Posterior vena cava (tissue), 2 donors: ENCODE measurements at regions not wholly inside any gene's neighbourhood (a gene's known extent, or its start where the extent isn't known, plus 50 kb on each side); places are given as distances from the start of the nearest gene placed in this dataset.

Experiments
- DNase-seq: peaks from one replicate; pipeline ENCODE4 v3.0.0-alpha.2; 2020; ENCODE audit warnings: low spot score
- intact Hi-C, 2 donors: fragments of 100-400 bp; cut with DNase I; formaldehyde crosslinking; loops; one replicate each; pipeline versions ENCODE4 v1.14.1 to v1.14.2; 2022 to 2023
- donor health status: DM: yes; HTN: yes; CAD: no.
- donor health status: DM: yes; HTN: yes; CAD: no.

GRCh38 chr1:98181036-98181764, 260.4 kb upstream of the DPYD start:
- intact Hi-C loops = no loop called here
- no peak for DNase-seq

DNA sequence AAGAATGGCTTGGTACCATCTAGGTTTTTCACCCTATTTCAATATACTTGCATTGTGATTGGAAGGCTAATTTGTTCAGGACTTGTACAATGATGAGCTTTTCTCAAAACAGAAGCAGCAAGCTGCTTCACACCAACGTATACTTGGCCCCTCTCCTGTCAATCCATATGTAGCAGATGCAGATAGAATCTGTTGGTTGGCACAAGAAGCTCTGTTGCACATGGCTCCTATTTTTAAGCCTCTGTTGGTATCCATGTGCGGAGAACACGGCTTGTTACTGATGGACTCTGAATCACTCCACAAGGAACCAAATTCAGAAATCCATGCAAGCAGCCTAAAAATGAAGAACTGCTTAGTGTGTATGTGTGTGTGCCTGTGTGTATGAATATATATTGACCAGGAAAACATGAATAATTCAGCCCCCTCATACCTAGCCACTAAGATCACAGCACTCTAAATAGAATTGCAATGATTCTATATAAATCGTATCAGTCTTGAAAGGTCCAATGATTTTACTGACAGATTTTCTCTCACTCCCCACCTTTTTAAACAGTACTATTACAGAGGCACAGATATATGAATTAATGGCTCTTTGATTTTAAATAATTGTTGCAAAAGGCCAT, 258.4 kb upstream of the DPYD start:
- intact Hi-C loops = no loop called here
- DNase-seq = no peak

GRCh38 chr1:98177751-98178150, 256.9 kb upstream of the DPYD start:
- intact Hi-C loops = no loop called here
- DNase-seq = no peak

GRCh38 chr1:98176936-98177335, 256.1 kb upstream of the DPYD start:
- DNase-seq = no peak
- intact Hi-C loops = no loop called here

GRCh38 chr1:98176414-98176813, 255.6 kb upstream of the DPYD start:
- intact Hi-C loops = no loop called here
- no peak for DNase-seq

- intact Hi-C loops = no loop called here
- DNase-seq = no peak
Observed at GRCh38 chr1:98172578-98172977, 251.7 kb upstream of the DPYD start.

DNA sequence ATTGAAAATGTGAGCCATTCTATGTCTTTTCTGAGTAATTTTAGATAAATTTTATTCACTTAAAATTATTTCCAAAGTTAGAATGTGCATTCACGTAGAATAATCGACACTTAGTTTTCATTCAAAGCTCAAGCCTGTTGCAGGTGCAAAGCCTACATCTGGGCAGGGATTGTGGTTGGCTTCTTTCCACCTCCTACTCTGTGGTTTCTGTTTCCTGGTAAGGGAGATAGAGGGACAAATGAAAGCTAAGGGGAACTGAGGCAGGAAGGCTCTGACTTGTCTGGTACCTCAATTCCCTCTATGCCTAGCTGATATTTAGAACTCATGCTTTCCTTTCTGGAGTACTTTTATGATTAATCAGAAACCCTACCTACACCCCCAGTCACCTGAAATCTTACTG, 251.2 kb upstream of the DPYD start:
- DNase-seq = no peak

GRCh38 chr1:98164509-98164908, 243.7 kb upstream of the DPYD start:
- intact Hi-C loops = no loop called here
- no peak for DNase-seq

More for the DNA sequence above, 251.2 kb upstream of the DPYD start:
- intact Hi-C loops = no loop called here

DNA sequence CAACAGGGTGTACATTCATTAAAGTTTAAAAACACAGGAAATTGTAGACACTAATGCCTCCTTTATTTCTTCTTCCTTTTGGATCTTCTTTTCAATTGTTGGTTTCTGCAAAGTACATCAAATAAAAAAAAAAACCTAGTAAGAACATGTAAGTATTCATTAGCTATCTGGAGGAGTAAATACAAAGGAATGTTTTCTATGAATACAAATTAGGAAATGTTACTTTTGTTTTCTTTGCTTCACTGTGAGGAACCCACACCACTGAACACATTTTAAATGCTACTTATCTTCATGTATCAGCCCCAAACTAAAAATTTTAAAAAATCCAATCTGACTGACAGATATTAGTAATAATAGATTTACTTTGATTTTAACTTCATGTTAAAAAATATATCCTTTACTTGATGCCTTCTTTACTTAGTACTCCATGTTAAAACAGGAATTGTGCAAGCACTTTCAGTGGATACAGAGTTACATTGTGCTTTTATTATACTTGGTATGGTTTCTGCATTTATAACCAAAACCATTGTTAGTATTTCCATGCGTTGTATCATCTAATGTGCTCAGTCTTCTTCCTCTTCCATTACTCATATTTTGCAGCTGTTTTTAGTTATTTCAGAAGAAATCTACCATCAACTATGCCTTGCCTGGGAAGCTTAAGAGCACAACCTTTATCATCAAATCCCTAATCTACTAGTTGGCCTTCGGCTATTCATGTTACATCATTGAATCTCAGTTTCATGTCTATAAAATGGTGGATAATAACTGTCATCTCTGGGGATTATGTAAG, 236.9 kb upstream of the DPYD start:
- intact Hi-C loops = no loop called here
- DNase-seq = no peak

GRCh38 chr1:98147280-98147679, 226.4 kb upstream of the DPYD start:
- intact Hi-C loops = loop anchor here in 1 of 2 donors (5.0 kb wide), 1 partner anchor 1625 kb away; no protein-coding TSS in a partner anchor
- DNase-seq = no peak

DNA sequence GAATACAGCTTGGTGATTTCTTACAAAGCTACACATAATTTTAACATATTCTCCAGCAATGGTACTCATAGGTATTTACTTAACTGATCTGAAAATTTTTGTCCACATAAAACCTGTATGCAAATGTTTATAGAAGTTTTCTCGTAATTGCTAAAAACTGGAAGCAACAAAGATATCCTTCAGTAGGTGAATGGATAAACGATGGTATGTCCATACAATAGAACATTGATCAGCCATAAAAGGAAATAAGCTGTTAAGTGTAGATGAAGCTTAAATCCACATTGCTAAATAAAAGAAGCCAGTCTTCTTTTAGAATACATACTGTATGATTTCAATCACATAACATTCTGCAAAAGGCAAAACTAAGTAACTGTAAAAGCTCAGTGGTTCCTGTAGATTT, 224.8 kb upstream of the DPYD start:
- intact Hi-C loops = loop anchor here in 1 of 2 donors (5.0 kb wide), 1 partner anchor 1623 kb away; no protein-coding TSS in a partner anchor
- no peak for DNase-seq

DNA sequence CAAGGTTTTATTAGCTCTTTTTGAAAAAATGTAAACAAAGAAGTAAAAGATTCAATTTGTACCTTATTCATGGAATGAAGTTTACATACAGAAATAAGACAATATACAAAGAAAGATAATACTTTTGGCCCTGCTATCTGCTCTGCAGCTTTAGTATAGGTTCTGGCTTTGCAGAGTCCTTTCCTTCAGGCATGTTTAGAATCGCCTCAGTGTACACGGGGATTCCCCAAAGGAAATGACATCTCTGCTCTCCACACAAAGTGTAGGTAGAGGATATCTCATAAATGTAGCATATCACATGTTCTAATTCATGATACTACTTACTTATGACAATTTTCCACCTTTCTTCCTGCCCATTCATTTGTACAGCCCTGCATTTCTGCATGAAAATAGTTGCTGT, 222.6 kb upstream of the DPYD start:
- no peak for DNase-seq
- intact Hi-C loops = no loop called here

DNA sequence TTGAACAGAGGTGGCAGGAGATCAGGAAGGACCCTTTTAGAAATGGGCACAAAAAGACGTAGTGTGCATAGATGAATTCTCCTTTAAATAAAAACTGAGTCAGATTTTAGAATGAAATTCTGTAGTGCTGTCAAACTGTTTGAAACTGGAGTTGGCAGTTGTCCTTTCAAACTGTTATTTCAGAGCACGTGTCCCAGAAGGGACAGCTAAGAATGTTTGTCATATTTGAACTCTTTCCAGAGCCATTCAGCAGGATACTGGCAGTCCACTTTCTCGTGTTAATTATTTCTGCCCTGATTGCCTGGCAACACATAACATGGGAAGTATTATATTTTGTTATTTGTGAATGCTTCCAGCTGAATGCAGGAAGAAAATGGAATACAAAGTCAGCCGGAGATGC, 212.3 kb upstream of the DPYD start:
- no peak for DNase-seq
- intact Hi-C loops = no loop called here

GRCh38 chr1:98130408-98130807, 209.6 kb upstream of the DPYD start:
- no peak for DNase-seq
- intact Hi-C loops = no loop called here

- intact Hi-C loops = no loop called here
Observed at GRCh38 chr1:98129491-98129890, 208.7 kb upstream of the DPYD start.

DNA sequence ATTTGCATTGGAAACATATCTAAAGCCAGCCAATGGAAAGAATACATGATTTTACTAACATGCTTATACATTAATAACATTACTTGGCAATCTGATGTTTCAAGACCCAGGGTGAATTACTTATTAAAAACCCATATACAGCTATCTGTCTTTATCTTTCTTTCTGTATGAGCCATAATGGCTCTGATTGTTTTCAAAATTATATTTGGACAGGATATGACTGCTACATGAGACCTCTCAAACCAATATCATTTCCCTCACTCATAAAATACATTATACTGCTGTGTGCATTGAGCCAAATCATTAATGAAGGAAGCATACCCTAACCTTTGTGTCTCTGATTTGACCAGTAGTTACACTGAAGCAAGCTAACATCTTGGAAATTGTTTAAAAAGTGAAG, 205.9 kb upstream of the DPYD start:
- intact Hi-C loops = no loop called here
- DNase-seq = no peak

More at GRCh38 chr1:98129491-98129890, 208.7 kb upstream of the DPYD start:
- no peak for DNase-seq

- intact Hi-C loops = no loop called here
- DNase-seq = no peak
Observed at GRCh38 chr1:98121646-98122045, 200.8 kb upstream of the DPYD start.

- no peak for DNase-seq
- intact Hi-C loops = no loop called here
Observed at GRCh38 chr1:98119796-98120195, 199.0 kb upstream of the DPYD start.

DNA sequence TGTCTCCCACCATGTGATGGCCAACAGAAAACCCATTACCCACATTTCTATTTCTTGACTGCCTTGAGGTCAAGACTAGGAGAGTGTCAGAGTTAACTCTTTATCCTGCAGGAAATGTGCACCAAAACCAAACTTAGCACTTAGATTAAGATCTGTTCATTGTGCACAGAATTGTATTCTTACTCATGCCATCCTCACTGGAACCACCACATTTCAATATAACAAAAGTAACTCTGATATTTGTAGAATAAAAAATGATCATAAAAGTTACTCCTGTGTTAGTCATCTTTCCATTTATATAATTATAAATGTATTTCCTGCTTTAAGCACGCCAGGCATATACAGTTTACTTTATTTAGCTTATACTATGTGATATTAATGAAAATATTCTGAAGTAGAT, 193.0 kb upstream of the DPYD start:
- no peak for DNase-seq
- intact Hi-C loops = no loop called here

- intact Hi-C loops = no loop called here
- DNase-seq = no peak
Observed at GRCh38 chr1:98112626-98113025, 191.8 kb upstream of the DPYD start.
